K562 (cell line): ENCODE measurements at regions not wholly inside any gene's neighbourhood (a gene's known extent, or its start where the extent isn't known, plus 50 kb on each side); places are given as distances from the start of the nearest gene placed in this dataset.

Source experiments
- ATAC-seq: fragments of 200-7000 bp; cut with Tn5 transposase; 3 replicates; pipeline ENCODE4 v1.9.1; 2020; ENCODE audit warnings: moderate library complexity
- BruUV-seq: library from RNA; stranded (reverse); fragments of 400-500 nt; replicated peaks from 2 replicates; lab custom pipeline; 2021; lab: Mats Ljungman, UMichigan
- CTCF ChIA-PET: fragments of 300-600 bp; formaldehyde crosslinking; extraction: SDS; loops from one replicate; lab custom pipeline; 2021; ENCODE audit warnings: low intra/inter-chr PET ratio; lab: Yijun Ruan, JAX
- POLR2A ChIA-PET: fragments of 300-600, 350-650 bp; sonication (Branson Sonifier 250); formaldehyde crosslinking; extraction: SDS; loops from one replicate; lab custom pipeline; 2021; ENCODE audit warnings: antibody characterized with exemption, inconsistent platforms; lab: Yijun Ruan, JAX
- DNase-seq, 4 experiments: peaks; one replicate each; pipeline versions ENCODE4 v3.0.0 to v3.0.0-alpha.2; 2011 to 2018; ENCODE audit warnings: low spot score in 3 of 4, mixed read lengths in 3 of 4; ENCODE audit errors: extremely low read depth in 1 of 4
- FAIRE-seq: peaks from 2 replicates; lab custom pipeline; 2011; peaks lifted over from hg19 to GRCh38; lab: Jason Lieb, UNC
- H2AFZ ChIP-seq: 2 replicates; pipeline ENCODE4 v1.6.0; 2011; ENCODE audit warnings: low read depth, low read length, control low read depth, inconsistent platforms
- H3K27ac ChIP-seq: fragments of 200-600 bp; 3 replicates; pipeline ENCODE4 v1.8.0; 2011; ENCODE audit warnings: low read depth, mild to moderate bottlenecking, control low read depth, inconsistent platforms, low read length, moderate library complexity, mixed read lengths; ENCODE audit errors: extremely low read depth
- H3K27me3 ChIP-seq, 2 experiments: fragments of 300-600 bp in 1 of 2; 2 replicates in 1 of 2; 3 replicates in 1 of 2; pipeline versions ENCODE4 v1.6.0 to v1.8.0; 2011; ENCODE audit warnings: inconsistent platforms in 2 of 2, low read length in 2 of 2, mild to moderate bottlenecking in 1 of 2, mixed read lengths in 1 of 2, moderate library complexity in 1 of 2; ENCODE audit not compliant: control insufficient read depth in 2 of 2, insufficient read depth in 2 of 2
- H3K36me3 ChIP-seq: fragments of 300-600 bp; 3 replicates; pipeline ENCODE4 v1.8.0; 2011; ENCODE audit warnings: mild to moderate bottlenecking, low read length, inconsistent platforms; ENCODE audit not compliant: control insufficient read depth, insufficient read depth
- H3K4me1 ChIP-seq, 2 experiments: fragments of 200-600 bp in 1 of 2; replicated peaks in 1 of 2; 2 replicates in 1 of 2; 3 replicates in 1 of 2; pipeline versions ENCODE4 v1.5.1 to v1.8.0; 2011; ENCODE audit warnings: inconsistent platforms in 2 of 2, low read length in 2 of 2, mild to moderate bottlenecking in 1 of 2, mixed read lengths in 1 of 2, moderate library complexity in 1 of 2; ENCODE audit not compliant: control insufficient read depth in 2 of 2, insufficient read depth in 2 of 2
- H3K4me2 ChIP-seq: 2 replicates; pipeline ENCODE4 v1.6.1; 2011; ENCODE audit warnings: low read length, control low read depth, inconsistent platforms, mixed read lengths; ENCODE audit not compliant: insufficient read depth
- H3K4me3 ChIP-seq: fragments of 200-600 bp; sonication (generic), shearing (Covaris generic); 2 replicates; pipeline ENCODE4 v1.5.1; 2016; ENCODE audit warnings: control low read depth, inconsistent platforms
- H3K79me2 ChIP-seq: fragments of 200-600 bp; 3 replicates; pipeline ENCODE4 v1.8.0; 2011; ENCODE audit warnings: low read length, inconsistent platforms; ENCODE audit not compliant: control insufficient read depth, insufficient read depth
- H3K9ac ChIP-seq, 2 experiments: 2 replicates each; pipeline versions ENCODE4 v1.6.0 to v1.6.1; 2011; ENCODE audit warnings: low read depth in 2 of 2, low read length in 2 of 2, control low read depth in 1 of 2, inconsistent platforms in 1 of 2, mild to moderate bottlenecking in 1 of 2, mixed read lengths in 1 of 2; ENCODE audit not compliant: insufficient read depth in 1 of 2
- H3K9me1 ChIP-seq: one replicate; pipeline ENCODE4 v1.6.0; 2011; ENCODE audit warnings: inconsistent platforms, mild to moderate bottlenecking, low read length, moderate library complexity; ENCODE audit not compliant: control insufficient read depth, insufficient read depth
- H3K9me3 ChIP-seq: replicated peaks from 2 replicates; pipeline ENCODE4 v1.5.1; 2011; ENCODE audit warnings: low read depth, low read length, inconsistent platforms; ENCODE audit not compliant: control insufficient read depth, insufficient read depth
- H4K20me1 ChIP-seq: replicated peaks from 2 replicates; pipeline ENCODE4 v1.6.1; 2011; ENCODE audit warnings: low read length, inconsistent platforms, mixed read lengths; ENCODE audit not compliant: control insufficient read depth, insufficient read depth
- ETV6 ChIP-seq, 3 experiments: fragments of 150-350 bp in 1 of 3; sonication (generic) in 1 of 3; formaldehyde crosslinking in 1 of 3; IDR thresholded peaks; 2 replicates each; pipeline versions ENCODE4 v1.6.1 to v1.8.0; 2014 to 2022; ENCODE audit warnings: borderline replicate concordance in 2 of 3, low read depth in 2 of 3, antibody characterized with exemption in 1 of 3, low read length in 1 of 3, mild to moderate bottlenecking in 1 of 3, missing genetic modification reagents in 1 of 3
- HDAC2 ChIP-seq: fragments of 450-650 bp; IDR thresholded peaks from 2 replicates; pipeline ENCODE4 v1.6.1; 2016; ENCODE audit warnings: mild to moderate bottlenecking
- KAT8 ChIP-seq: fragments of 450-650 bp; IDR thresholded peaks from 2 replicates; pipeline ENCODE4 v1.6.1; 2016; ENCODE audit warnings: low read depth, mild to moderate bottlenecking
- KLF16 ChIP-seq: IDR thresholded peaks from 2 replicates; pipeline ENCODE4 v1.6.1; 2016; ENCODE audit warnings: antibody characterized with exemption
- MAFF ChIP-seq: IDR thresholded peaks from 2 replicates; pipeline ENCODE4 v1.6.1; 2012; ENCODE audit warnings: low read length, improper control_type of control experiment
- RBBP5 ChIP-seq: fragments of 200-600 bp; sonication (generic); IDR thresholded peaks from 2 replicates; pipeline ENCODE4 v1.6.1; 2012; ENCODE audit warnings: borderline replicate concordance, mild to moderate bottlenecking, low read length, control low read depth, inconsistent platforms; ENCODE audit not compliant: insufficient read depth, poor library complexity, severe bottlenecking
- TGIF2 ChIP-seq: sonication (generic); formaldehyde crosslinking; IDR thresholded peaks from 2 replicates; pipeline ENCODE4 v1.8.1; 2022; ENCODE audit warnings: mild to moderate bottlenecking, missing genetic modification reagents, moderate library complexity
- ZEB2 ChIP-seq: fragments of 450-650 bp; IDR thresholded peaks from 2 replicates; pipeline ENCODE4 v1.6.1; 2016
- ZFPM2 ChIP-seq: fragments of 250-450 bp; sonication (Bioruptor Pico); IDR thresholded peaks from 2 replicates; pipeline ENCODE4 v1.5.1; 2022; ENCODE audit warnings: mild to moderate bottlenecking
- WGBS: fragments of 100-300 bp; shearing (Covaris generic); methylation state at CpG from one replicate; pipeline ENCODE4 v1.1.6; 2016; ENCODE audit warnings: low coverage, mixed read lengths; ENCODE audit not compliant: insufficient coverage; ENCODE audit errors: missing lambda C conversion rate; 5-methylcytosine and 5-hydroxymethylcytosine counted together
- in situ Hi-C: fragments of 300-500 bp; cut with MboI; formaldehyde crosslinking; loops from 4 replicates; pipeline ENCODE4 v1.15.0; 2018; ENCODE audit warnings: inconsistent platforms, mixed read lengths
- intact Hi-C: fragments of 100-400 bp; cut with micrococcal nuclease; formaldehyde crosslinking; loops from 2 replicates; pipeline ENCODE4 v1.14.2; 2022
- TF ChIP-seq, protein P1 (sequence below): fragments of 450-650 bp; formaldehyde crosslinking; IDR thresholded peaks from 2 replicates; pipeline ENCODE4 v1.4.0; 2020; ENCODE audit warnings: mild to moderate bottlenecking, moderate library complexity
- TF ChIP-seq, protein P2 (sequence below): fragments of 250-450 bp; sonication (Bioruptor Pico); IDR thresholded peaks from 2 replicates; pipeline ENCODE4 v1.5.0; 2020; ENCODE audit warnings: mild to moderate bottlenecking, borderline replicate concordance

DNA sequence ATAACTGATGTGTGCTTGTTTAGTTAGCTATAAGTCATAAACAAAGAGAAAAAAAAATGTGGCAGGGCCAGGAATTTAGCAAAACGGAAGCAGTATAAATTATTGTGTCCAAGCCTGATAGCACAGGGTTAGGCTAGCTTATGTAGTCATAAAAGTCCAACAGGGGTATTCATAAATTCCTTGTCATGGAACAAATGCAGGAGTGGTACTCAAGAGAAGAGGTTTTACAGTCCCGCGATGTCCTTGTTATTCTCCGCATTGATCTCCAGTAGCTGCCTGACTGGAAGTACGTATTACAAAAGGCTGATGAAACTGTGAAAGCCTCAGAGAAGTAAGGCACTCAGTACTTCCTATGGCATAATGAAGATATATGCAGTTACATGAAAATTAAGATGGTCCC, 336.9 kb upstream of the TRAM1L1 start:
- FAIRE-seq (no peak), ATAC-seq (no peak), DNase-seq (no peak)
- Histone ChIP-seq H3K9me3 (no peaks in the 10 kb centered on the region), H3K4me1 (no peaks in the 10 kb centered on the region), H4K20me1 (no peaks in the 10 kb centered on the region), H2AFZ (no peak overlapping the region), H3K27me3 (no peaks in the 10 kb centered on the region), H3K4me3 (no peak overlapping the region), H3K79me2 (no peaks in the 10 kb centered on the region), H3K36me3 (no peaks in the 10 kb centered on the region), H3K9ac (no peak overlapping the region), H3K9me1 (no peaks in the 10 kb centered on the region), H3K27ac (no peak overlapping the region), H3K4me2 (no peak overlapping the region)
- in situ Hi-C loops: no loop called here
- ChIA-PET POLR2A (no interaction called here), CTCF (no interaction called here)
- 2% methylated on average over 5 of the region's 5 CpGs for WGBS
- TF ChIP-seq TGIF2 (CRISPR knock-in tag) (no peak), ETV6 (IDR thresholded peaks at IDR 0.05; ENCODE audit: borderline replicate concordance in 1 of 2, low read depth in 2 of 2, low read length in 1 of 2) (no peak), ETV6 (CRISPR knock-in tag; IDR thresholded peaks at IDR 0.05; ENCODE audit: borderline replicate concordance) (no peak), ZFPM2 (no peak), HDAC2 (no peak), ZEB2 (no peak), RBBP5 (no peak), MAFF (no peak), KAT8 (no peak), KLF16 (no peak)
- TF ChIP-seq, protein P1, sequence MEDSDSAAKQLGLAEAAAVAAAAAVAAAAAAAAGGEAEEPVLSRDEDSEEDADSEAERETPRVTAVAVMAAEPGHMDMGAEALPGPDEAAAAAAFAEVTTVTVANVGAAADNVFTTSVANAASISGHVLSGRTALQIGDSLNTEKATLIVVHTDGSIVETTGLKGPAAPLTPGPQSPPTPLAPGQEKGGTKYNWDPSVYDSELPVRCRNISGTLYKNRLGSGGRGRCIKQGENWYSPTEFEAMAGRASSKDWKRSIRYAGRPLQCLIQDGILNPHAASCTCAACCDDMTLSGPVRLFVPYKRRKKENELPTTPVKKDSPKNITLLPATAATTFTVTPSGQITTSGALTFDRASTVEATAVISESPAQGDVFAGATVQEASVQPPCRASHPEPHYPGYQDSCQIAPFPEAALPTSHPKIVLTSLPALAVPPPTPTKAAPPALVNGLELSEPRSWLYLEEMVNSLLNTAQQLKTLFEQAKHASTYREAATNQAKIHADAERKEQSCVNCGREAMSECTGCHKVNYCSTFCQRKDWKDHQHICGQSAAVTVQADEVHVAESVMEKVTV: no peak
- TF ChIP-seq, protein P2, sequence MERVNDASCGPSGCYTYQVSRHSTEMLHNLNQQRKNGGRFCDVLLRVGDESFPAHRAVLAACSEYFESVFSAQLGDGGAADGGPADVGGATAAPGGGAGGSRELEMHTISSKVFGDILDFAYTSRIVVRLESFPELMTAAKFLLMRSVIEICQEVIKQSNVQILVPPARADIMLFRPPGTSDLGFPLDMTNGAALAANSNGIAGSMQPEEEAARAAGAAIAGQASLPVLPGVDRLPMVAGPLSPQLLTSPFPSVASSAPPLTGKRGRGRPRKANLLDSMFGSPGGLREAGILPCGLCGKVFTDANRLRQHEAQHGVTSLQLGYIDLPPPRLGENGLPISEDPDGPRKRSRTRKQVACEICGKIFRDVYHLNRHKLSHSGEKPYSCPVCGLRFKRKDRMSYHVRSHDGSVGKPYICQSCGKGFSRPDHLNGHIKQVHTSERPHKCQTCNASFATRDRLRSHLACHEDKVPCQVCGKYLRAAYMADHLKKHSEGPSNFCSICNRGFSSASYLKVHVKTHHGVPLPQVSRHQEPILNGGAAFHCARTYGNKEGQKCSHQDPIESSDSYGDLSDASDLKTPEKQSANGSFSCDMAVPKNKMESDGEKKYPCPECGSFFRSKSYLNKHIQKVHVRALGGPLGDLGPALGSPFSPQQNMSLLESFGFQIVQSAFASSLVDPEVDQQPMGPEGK (CRISPR knock-in tag): no peak
- intact Hi-C loops: no loop called here
- no TSS peak for BruUV-seq
